ENCODE measurements at regions not wholly inside any gene's neighbourhood (a gene's known extent, or its start where the extent isn't known, plus 50 kb on each side); places are given as distances from the start of the nearest gene placed in this dataset.

DNA sequence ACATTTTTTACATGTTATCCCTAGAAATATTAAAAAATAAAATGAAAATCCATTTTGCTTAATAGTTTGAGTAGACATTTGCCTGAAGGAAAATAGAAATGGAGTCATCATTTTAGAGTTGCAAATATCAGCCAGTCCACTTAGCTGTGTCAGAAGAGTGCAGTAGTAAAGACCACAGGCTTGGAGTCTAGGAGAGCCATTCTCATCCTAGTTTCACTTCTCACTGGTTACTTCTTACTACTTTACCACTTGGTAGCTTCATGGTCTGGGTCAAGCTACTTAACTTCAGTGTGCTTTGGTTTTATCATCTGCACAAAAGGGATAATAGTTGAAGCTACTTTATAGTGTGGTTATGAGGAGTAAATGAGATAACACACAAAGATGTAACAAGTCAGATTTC lies 286.5 kb upstream of the NBEA start:
- TF ChIP-seq POLR2A (IDR thresholded peaks at IDR 0.05; ENCODE audit: low read length) (no peak), GATA1 (IDR thresholded peaks at IDR 0.05; ENCODE audit: low read depth, low read length) (no peak)

Measured in erythroblast (primary cell).